ENCODE measurements at regions not wholly inside any gene's neighbourhood (a gene's known extent, or its start where the extent isn't known, plus 50 kb on each side); places are given as distances from the start of the nearest gene placed in this dataset.
A peak's percentile ranks its signal among the peaks of the same experiment; 100 is the strongest.

DNA sequence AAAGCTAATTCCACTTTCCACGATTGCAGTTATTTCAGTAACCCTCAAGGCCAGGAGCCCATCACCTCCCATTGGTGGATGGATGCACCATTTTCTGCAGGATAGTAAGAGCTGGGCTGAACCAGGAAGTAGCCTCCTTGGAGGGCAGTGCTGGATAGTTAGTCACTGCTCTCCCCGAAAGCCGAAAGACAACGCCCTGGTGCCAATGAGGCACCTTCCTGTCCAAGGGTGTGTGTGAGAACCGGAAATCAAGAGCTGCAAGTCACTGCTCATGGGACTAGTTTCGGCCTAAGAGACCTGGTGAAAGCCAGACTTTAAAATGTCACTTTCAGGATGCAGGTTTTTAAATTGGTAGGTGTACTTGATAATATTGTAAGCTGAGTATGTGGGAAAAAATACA lies 203.8 kb upstream of the HS3ST1 start:
- Histone ChIP-seq H3K4me1 (ENCODE audit: low read length) (0 out of 2 replicates have a peak, but pooled peaks cover 5% of the 10 kb centered on the region), H3K9ac (ENCODE audit: low read length) (no peak overlapping the region), H3F3A (ENCODE audit: insufficient read depth, low read length) (no peaks in the 10 kb centered on the region), H2AFZ (ENCODE audit: low read length) (0 out of 2 replicates have a peak overlapping the region, but pooled peaks have one; percentile 28), H3K27ac (ENCODE audit: low read length) (no peak overlapping the region), H3K36me3 (replicated peaks; ENCODE audit: insufficient read depth, low read length) (no peaks in the 10 kb centered on the region), H3K9me3 (replicated peaks; ENCODE audit: insufficient read depth, low read length) (no peaks in the 10 kb centered on the region), H4K20me1 (ENCODE audit: insufficient read depth, low read length) (no peaks in the 10 kb centered on the region), H3K4me3 (ENCODE audit: low read length) (no peak overlapping the region), H3K9me2 (replicated peaks; ENCODE audit: insufficient read depth, low read length) (no peaks in the 10 kb centered on the region), H3K79me2 (ENCODE audit: low read length) (no peaks in the 10 kb centered on the region), H3K27me3 (replicated peaks; ENCODE audit: insufficient read depth, low read length) (no peaks in the 10 kb centered on the region), H3K4me2 (ENCODE audit: low read depth, low read length) (no peak overlapping the region)
- TF ChIP-seq, protein P1, sequence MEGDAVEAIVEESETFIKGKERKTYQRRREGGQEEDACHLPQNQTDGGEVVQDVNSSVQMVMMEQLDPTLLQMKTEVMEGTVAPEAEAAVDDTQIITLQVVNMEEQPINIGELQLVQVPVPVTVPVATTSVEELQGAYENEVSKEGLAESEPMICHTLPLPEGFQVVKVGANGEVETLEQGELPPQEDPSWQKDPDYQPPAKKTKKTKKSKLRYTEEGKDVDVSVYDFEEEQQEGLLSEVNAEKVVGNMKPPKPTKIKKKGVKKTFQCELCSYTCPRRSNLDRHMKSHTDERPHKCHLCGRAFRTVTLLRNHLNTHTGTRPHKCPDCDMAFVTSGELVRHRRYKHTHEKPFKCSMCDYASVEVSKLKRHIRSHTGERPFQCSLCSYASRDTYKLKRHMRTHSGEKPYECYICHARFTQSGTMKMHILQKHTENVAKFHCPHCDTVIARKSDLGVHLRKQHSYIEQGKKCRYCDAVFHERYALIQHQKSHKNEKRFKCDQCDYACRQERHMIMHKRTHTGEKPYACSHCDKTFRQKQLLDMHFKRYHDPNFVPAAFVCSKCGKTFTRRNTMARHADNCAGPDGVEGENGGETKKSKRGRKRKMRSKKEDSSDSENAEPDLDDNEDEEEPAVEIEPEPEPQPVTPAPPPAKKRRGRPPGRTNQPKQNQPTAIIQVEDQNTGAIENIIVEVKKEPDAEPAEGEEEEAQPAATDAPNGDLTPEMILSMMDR (IDR thresholded peaks at IDR 0.05; ENCODE audit: low read length) = no peak
- no peak for TF ChIP-seq EZH2 (optimal IDR thresholded peaks at IDR 0.05; ENCODE audit: low read depth, low read length)
- no peak for TF ChIP-seq EZH2phosphoT487 (IDR thresholded peaks at IDR 0.05; ENCODE audit: low read length)
- peak; percentile 41 for DNase-seq

DNA sequence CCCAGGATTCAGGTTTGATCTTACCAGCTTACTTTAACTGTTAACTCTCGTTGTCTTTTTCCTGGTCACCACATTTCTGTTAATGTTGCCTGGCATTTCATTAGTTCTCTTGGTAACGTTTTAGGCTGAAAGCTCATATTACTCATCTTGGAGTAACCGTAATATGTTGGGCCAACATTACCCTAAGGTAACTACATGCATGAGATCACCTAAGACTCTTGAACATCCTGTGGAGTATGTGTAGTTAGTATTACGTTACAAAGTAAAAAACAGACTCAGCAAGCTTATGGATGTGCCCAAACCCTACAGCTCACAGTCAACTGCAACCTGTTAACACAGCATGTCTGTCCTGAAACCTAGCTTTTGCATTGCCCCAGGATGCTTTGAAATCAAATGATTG lies 203.3 kb upstream of the HS3ST1 start:
- H3K9me2 ChIP-seq (replicated peaks; ENCODE audit: insufficient read depth, low read length) = no peaks in the 10 kb centered on the region

DNA sequence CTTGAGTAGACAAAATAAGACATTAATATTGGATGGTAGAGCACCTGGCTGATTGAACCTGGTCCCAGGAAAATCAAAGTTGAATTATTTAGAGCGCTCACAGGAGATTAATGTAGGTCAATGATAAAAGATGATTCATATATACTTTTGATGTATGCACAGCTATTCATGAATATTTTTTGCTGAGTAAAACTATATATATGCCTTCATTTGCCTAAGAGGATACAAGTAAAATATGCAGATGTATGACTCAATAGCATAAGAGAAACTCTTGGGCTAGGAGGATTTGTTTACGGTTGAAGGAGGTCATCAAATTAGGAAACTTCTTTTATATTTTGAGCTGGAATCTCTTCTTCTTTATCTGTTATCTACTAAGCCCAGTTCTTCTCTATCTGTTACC lies 202.7 kb upstream of the HS3ST1 start:
- no peaks in the 10 kb centered on the region for H3F3A ChIP-seq (ENCODE audit: insufficient read depth, low read length)
- H3K4me2 ChIP-seq (ENCODE audit: low read depth, low read length) = no peak overlapping the region
- no peak overlapping the region for H3K4me3 ChIP-seq (ENCODE audit: low read length)
- H4K20me1 ChIP-seq (ENCODE audit: insufficient read depth, low read length) = no peaks in the 10 kb centered on the region
- no peaks in the 10 kb centered on the region for H3K9me3 ChIP-seq (replicated peaks; ENCODE audit: insufficient read depth, low read length)
- H3K4me1 ChIP-seq (ENCODE audit: low read length) = 0 out of 2 replicates have a peak, but pooled peaks cover 5% of the 10 kb centered on the region
- no peaks in the 10 kb centered on the region for H3K9me2 ChIP-seq (replicated peaks; ENCODE audit: insufficient read depth, low read length)
- H3K27ac ChIP-seq (ENCODE audit: low read length) = no peak overlapping the region
- no peaks in the 10 kb centered on the region for H3K79me2 ChIP-seq (ENCODE audit: low read length)
- H3K36me3 ChIP-seq (replicated peaks; ENCODE audit: insufficient read depth, low read length) = no peaks in the 10 kb centered on the region
- TF ChIP-seq EZH2phosphoT487 (IDR thresholded peaks at IDR 0.05; ENCODE audit: low read length) (no peak), EZH2 (optimal IDR thresholded peaks at IDR 0.05; ENCODE audit: low read depth, low read length) (no peak)
- TF ChIP-seq, protein P1 (IDR thresholded peaks at IDR 0.05; ENCODE audit: low read length) = no peak
- no peak overlapping the region for H2AFZ ChIP-seq (ENCODE audit: low read length)
- no peaks in the 10 kb centered on the region for H3K27me3 ChIP-seq (replicated peaks; ENCODE audit: insufficient read depth, low read length)
- H3K9ac ChIP-seq (ENCODE audit: low read length) = no peak overlapping the region
- no peak for DNase-seq

More for the DNA sequence above, 203.3 kb upstream of the HS3ST1 start:
- no peak for TF ChIP-seq EZH2phosphoT487 (IDR thresholded peaks at IDR 0.05; ENCODE audit: low read length)
- TF ChIP-seq, protein P1 (IDR thresholded peaks at IDR 0.05; ENCODE audit: low read length) = no peak
- TF ChIP-seq EZH2 (optimal IDR thresholded peaks at IDR 0.05; ENCODE audit: low read depth, low read length) = no peak
- Histone ChIP-seq H2AFZ (ENCODE audit: low read length) (0 out of 2 replicates have a peak overlapping the region, but pooled peaks have one; percentile 28), H3K4me1 (ENCODE audit: low read length) (0 out of 2 replicates have a peak, but pooled peaks cover 5% of the 10 kb centered on the region), H3K27ac (ENCODE audit: low read length) (no peak overlapping the region), H3K4me2 (ENCODE audit: low read depth, low read length) (no peak overlapping the region), H3K4me3 (ENCODE audit: low read length) (no peak overlapping the region), H3K9me3 (replicated peaks; ENCODE audit: insufficient read depth, low read length) (no peaks in the 10 kb centered on the region), H3K79me2 (ENCODE audit: low read length) (no peaks in the 10 kb centered on the region), H3K36me3 (replicated peaks; ENCODE audit: insufficient read depth, low read length) (no peaks in the 10 kb centered on the region), H3K9ac (ENCODE audit: low read length) (no peak overlapping the region), H4K20me1 (ENCODE audit: insufficient read depth, low read length) (no peaks in the 10 kb centered on the region), H3F3A (ENCODE audit: insufficient read depth, low read length) (no peaks in the 10 kb centered on the region), H3K27me3 (replicated peaks; ENCODE audit: insufficient read depth, low read length) (no peaks in the 10 kb centered on the region)
- no peak for DNase-seq
